ENCODE measurements at regions not wholly inside any gene's neighbourhood (a gene's known extent, or its start where the extent isn't known, plus 50 kb on each side); places are given as distances from the start of the nearest gene placed in this dataset.
"Not testable (repeated sequence)": the region's sequence is repeated elsewhere in the genome, so short reads cannot be mapped to it uniquely, and the experiment has no call there.

GRCh38 chr9:135278586-135278985 lies 191.1 kb downstream of the OLFM1 start:
- no peak for DNase-seq

- DNase-seq, result no peak
These were observed 191.9 kb downstream of the OLFM1 start for GRCh38 chr9:135279385-135279784.

DNA sequence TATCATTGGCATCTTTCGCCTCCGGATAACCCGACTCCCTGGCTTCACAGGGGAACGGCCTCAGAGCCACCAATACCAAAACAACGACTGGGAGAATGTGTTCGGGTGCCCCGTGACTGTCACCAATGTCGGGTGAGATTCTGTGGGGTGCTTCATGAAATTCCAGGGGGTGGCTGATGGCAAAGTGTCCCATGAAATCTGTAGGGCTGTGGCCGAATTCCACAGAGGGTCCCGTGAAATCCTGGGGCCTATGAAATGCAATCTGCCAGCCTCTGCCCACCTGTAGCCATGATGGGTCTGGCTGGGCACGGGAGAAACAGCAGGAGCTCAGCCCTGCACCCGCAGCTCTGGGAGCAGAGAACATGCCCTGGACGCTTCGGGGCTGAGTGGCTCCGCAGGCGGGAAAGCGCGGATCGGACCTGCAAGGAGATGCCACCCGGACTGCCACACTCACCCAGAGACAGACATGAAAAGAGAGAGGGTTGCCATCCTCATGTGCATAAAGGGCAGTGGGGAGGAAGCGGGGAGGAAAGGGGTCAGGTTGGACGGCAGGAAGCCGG lies 192.4 kb downstream of the OLFM1 start:
- no peak for DNase-seq

GRCh38 chr9:135280666-135281065 lies 193.2 kb downstream of the OLFM1 start:
- DNase-seq, result no peak

- no peak for DNase-seq
These were observed 193.7 kb downstream of the OLFM1 start for GRCh38 chr9:135281151-135281550.

DNA sequence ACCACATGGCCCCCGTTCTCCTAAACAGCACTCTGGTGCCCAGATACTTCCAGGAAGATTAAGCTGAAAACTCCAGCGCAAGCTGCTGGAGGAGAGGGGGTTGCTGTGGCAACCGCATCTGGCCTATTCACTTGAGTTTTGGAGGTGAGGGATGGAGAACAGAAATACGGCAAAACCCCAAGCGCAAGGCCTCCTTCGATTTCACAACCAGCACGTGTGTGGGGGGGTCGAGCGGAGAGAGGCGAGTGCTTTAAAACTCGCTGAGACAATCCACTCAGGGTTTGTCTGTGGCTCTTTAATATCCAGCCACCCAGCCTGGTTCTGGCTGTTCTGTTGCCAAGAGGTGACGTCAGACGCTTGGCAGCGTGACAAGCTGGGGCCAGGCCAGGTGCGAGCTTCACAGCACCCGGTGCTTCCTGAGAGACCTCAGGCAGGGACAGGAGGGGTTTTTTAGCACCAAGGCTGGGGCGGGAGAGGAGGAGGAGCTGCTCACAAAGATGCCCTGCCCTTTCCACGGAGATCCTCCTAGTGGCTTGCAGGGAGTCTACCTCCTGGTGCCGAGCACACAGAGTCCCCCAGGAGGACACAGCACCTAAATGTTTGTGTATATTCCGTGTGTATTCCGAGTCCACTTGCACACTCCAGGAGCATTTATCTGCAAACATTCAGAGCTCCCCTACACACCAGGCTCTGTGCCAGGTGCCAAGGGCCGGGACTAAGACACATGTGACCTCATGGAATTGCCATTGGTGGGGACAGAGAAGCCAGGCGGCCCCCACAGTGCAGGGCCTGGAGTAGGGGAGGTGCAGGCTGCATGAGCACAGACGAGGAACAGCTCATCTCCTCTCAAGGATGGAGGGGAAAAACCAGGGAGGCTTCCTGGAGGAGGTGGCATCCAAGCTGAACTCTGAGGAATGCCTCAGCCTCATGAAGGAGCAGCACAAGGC lies 194.6 kb downstream of the OLFM1 start:
- DNase-seq, result peak; percentile 87

- no peak for DNase-seq
These were observed 195.3 kb downstream of the OLFM1 start for GRCh38 chr9:135282808-135283207.

DNA sequence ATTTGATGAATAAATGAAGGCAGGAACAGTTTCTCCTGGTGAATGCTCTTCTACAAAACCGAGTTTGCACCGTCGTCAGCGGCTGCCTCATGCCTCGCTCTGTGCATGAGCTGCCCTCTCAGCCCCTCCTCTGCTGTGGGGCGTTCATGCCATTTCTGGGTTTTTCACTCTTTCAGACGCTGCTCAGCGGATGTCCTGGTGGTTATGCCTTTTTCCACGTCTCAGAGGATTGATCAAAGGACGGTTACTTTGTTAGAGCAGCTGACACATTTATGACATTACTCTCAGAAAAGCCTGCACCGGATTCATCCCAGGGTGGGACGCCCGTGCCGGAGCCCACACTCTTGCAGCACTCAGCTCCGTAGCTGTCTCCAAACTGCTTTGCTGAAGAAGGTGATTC lies 195.9 kb upstream of the PPP1R26 start:
- DNase-seq, result no peak

DNA sequence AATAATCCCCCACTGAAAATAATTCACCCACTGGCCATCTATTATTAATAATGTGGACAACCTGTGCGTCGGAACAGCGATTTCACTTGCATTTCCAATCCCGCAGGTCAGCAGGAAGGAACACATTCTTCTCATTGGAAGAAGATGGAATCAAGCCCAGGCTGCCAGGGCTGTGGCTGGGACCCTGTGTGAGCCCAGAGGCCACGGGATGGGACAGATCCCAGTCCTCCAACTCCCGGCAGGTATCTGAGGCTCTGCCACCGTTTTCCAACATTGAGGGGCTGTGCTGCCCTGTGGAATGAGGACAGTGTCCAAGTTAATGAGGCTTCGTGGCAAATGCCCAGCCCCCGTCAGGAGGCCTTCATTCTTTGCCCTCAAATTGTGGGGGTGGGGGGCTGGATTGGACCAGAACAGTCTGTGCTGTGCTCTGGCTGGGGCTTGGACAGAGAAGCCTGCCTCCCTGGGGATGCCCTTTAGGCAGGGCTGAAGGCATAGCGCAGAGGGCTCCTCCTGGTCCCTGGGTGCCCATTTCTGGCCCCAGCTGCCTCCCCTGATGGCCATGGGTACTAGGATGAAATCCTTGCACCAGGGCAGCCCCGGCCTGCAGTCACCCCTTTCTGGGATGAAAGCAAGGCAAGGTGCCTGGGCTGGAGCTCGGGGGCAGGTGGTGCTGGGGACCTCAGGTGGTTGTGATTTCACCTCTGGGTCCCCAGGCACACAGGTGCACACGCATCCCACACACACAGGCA lies 195.0 kb upstream of the PPP1R26 start:
- no peak for DNase-seq

DNA sequence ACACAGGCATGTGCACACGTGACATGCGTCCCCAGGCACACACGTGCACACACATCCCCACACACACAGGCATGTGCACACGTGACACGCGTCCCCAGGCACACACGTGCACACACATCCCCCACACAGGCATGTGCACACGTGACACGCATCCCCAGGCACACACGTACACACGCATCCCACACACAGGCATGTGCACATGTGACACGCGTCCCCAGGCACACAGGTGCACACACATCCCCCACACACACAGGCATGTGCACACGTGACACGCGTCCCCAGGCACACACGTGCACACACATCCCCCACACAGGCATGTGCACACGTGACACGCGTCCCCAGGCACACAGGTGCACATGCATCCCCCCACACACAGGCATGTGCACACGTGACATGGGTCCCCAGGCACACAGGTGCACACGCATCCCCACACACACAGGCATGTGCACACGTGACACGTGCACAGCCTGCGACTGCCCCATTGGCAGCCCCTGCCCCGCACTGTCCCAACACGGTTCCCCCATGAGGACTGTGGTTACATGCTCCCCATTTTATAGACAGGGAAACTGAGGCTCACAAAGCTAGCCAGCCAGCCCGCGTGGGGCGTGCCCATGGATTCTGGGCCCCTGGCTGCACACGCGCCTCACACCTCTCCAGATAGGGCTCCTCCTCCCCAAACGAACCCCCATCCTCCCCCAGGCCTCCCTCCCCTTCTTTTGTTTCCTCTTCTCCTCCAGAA lies 193.2 kb upstream of the PPP1R26 start:
- not testable (repeated sequence) for DNase-seq

- DNase-seq, result no peak
These were observed 192.6 kb upstream of the PPP1R26 start for GRCh38 chr9:135286961-135287360.

- DNase-seq, result no peak
These were observed 192.0 kb upstream of the PPP1R26 start for GRCh38 chr9:135287627-135288026.

DNA sequence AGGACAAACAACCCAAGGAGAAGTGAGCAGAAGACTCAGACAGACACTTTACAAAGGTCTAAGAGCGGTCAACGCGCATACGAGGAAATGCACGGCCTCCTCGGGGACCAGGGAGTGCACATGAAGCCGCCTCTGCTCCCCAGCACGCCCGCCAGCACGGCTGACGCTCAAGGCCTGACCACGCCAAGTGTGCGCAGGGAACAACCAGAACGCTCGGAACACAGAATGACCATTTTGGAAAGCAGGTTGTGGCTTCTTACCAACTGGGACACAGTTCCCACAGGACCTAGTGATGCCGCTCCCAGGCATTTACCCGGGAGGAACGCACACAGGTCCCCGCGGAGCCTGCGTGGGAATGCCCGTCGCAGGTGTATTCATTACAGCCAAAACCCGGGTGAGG lies 191.5 kb upstream of the PPP1R26 start:
- DNase-seq, result no peak

DNA sequence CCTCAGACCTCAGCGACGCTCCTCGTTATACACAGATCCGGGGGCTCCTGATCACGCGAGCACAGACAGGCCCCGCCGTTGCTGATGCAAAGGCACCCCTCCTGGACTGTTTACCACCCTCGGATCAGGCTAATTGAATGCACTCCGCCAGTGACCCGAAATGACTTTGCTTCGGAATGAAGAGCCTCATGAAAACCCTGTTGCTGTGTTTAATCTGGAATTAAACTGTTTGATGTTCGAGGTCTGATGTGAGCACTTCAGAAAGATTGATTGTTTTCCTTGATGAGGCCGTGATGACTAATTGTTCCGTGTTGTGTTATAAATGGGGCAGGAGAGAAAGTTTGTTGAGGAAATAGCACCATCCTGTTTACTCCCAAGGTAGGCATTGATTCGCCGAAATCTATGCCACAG lies 190.5 kb upstream of the PPP1R26 start:
- DNase-seq, result no peak

DNA sequence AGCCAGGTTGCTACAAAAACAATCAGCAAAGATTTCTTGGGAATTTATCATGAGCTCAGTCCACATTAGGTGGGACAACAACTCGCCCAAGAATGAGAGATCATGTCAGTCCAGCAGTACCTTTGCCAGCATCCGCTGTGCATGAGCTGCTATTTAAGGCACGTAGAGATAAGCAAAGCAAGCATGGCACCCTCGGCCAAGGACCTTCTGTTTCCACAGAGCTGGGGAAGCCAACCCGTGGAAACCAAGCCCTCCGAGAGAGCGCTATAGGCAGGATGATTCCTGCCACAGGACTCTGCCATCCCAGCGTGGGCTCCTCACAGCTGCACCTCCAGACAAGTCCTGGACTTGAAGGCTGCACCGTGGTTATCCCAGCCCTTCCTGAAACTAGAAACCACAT lies 189.5 kb upstream of the PPP1R26 start:
- DNase-seq, result no peak

- no peak for DNase-seq
These were observed 189.0 kb upstream of the PPP1R26 start for GRCh38 chr9:135290566-135290965.

GRCh38 chr9:135291165-135291564 lies 188.4 kb upstream of the PPP1R26 start:
- DNase-seq, result no peak

DNA sequence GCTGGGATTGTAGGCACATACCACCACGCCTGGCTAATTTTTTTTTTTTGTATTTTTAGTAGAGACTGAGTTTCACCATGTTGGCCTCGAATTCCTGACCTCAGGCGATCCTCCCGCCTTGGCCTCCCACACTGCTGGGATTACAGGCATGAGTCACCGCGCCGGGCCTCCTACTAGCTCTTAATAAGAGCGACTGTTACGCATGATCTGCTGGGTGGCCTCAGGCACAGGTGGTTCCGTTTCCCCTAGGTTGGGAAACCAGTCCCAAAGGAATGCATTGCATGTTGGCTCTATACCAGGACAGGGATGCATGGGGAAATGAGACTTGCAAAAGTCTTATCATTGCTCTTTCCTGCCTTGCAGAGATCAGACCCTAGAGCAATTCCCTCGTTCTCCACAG lies 184.7 kb upstream of the PPP1R26 start:
- DNase-seq, result no peak

- DNase-seq, result no peak
These were observed 183.9 kb upstream of the PPP1R26 start for GRCh38 chr9:135295551-135296300.

GRCh38 chr9:135296735-135297455 lies 182.7 kb upstream of the PPP1R26 start:
- DNase-seq, result no peak

GRCh38 chr9:135297456-135298075 lies 182.0 kb upstream of the PPP1R26 start:
- no peak for DNase-seq
